IPS DF 6.9 (cell line): ENCODE measurements at regions not wholly inside any gene's neighbourhood (a gene's known extent, or its start where the extent isn't known, plus 50 kb on each side); places are given as distances from the start of the nearest gene placed in this dataset.

Source experiments
- DNase-seq: peaks from one replicate; pipeline ENCODE4 v3.0.0-alpha.2; 2013; ENCODE audit warnings: low read depth, low spot score
- H3K27ac ChIP-seq: one replicate; pipeline ENCODE4 v1.5.1; 2013; ENCODE audit warnings: low read length, control low read depth
- H3K27me3 ChIP-seq: 2 replicates; pipeline ENCODE4 v1.6.1; 2013; ENCODE audit warnings: mild to moderate bottlenecking, low read length; ENCODE audit not compliant: control insufficient read depth, insufficient read depth
- H3K36me3 ChIP-seq: 2 replicates; pipeline ENCODE4 v1.6.1; 2013; ENCODE audit warnings: low read length; ENCODE audit not compliant: control insufficient read depth, insufficient read depth
- H3K4me1 ChIP-seq: 2 replicates; pipeline ENCODE4 v1.6.1; 2013; ENCODE audit warnings: low read length; ENCODE audit not compliant: control insufficient read depth, insufficient read depth
- H3K4me3 ChIP-seq: 2 replicates; pipeline ENCODE4 v1.5.1; 2013; ENCODE audit warnings: mild to moderate bottlenecking, low read length
- H3K9me3 ChIP-seq: 2 replicates; pipeline ENCODE4 v1.6.1; 2013; ENCODE audit warnings: low read length, inconsistent platforms; ENCODE audit not compliant: control insufficient read depth, insufficient read depth
- WGBS: extraction: QIAGEN DNeasy Blood & Tissue Kit; methylation state at CpG from one replicate; pipeline ENCODE4 v1.1.7; 2013; ENCODE audit warnings: mixed read lengths, missing lambda C conversion rate; ENCODE audit not compliant: insufficient read length, insufficient coverage; 5-methylcytosine and 5-hydroxymethylcytosine counted together

DNA sequence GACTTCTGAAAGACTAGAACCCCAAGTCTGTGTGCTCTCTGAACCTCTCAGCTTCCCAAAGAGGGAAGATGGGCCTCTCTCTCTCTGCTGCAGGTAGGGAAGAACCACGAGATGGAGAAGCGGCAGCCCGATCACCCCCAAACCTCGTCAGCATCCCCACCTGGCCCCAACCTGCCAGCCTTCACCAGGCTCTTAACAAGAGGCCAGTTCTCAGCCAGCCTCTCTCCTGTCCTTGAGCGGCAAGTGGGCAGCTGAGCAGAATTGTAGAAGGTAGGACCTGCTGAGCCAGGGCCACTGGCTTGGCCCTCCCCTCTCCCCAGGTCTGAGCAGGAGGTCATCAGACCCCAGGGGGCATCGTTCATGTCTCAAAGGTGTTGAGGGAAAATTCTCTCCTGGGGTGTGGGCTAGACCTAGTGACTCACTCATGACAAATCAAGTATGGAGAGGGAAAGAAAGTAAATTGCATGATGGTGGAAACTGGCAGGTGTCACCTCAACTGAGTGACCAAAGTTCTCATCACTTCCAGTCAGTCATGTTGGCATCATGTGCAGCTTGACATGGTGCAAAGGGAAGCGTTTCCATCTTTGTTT is 92.0 kb upstream of the GPR26 start:
- Histone ChIP-seq H3K36me3 (no peaks in the 10 kb centered on the region), H3K4me1 (no peaks in the 10 kb centered on the region), H3K27me3 (no peaks in the 10 kb centered on the region), H3K4me3 (no peak overlapping the region), H3K27ac (no peak overlapping the region), H3K9me3 (no peaks in the 10 kb centered on the region)
- no peak for DNase-seq
- no CpG with 5 or more reads among the region's 7 CpGs for WGBS

DNA sequence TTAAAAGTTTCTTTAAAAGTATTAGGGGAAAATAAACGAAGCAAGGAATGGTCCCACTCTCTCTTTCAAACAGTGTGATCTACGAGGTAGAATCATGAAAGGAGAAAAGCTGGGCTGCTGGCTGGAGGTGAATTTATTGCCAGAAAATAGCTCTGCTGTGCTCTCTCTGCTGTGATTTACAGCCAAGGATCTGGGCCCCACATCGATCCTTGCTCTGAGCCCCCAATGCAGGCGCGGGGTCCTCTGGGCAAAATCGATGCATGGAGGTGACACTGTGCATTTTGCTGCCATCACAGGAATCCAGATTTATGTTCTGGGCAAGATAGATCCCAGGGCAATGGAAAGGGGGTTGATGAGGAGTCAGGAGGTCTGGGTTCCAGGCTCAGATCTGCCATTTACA is 91.0 kb upstream of the GPR26 start:
- DNase-seq: no peak
- Histone ChIP-seq H3K27ac (no peak overlapping the region), H3K4me3 (no peak overlapping the region), H3K4me1 (no peaks in the 10 kb centered on the region), H3K27me3 (no peaks in the 10 kb centered on the region), H3K9me3 (no peaks in the 10 kb centered on the region), H3K36me3 (no peaks in the 10 kb centered on the region)
- no CpG with 5 or more reads among the region's 6 CpGs for WGBS

DNA sequence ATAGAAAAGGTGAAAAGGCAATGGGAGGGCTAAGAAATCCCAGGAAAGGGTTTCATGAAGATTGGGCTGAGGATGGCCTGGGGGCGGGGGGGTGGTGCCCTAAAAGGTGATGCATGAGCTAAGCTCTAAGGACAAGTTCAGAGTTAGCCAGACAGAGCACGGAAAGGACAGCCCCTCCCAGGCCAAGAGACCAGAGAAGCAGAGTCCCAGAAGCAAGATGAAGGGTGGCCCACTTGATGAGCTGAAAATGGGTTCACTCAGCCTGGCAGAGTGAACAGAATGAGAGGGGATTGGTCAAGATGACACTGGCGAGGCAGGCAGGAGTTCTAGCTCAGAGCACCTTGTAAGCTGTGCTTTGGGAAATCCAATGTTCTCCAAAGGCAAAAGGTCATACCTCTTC is 89.4 kb upstream of the GPR26 start:
- no peak for DNase-seq
- Histone ChIP-seq H3K9me3 (no peaks in the 10 kb centered on the region), H3K27ac (no peak overlapping the region), H3K4me1 (no peaks in the 10 kb centered on the region), H3K36me3 (no peaks in the 10 kb centered on the region), H3K4me3 (no peak overlapping the region), H3K27me3 (no peaks in the 10 kb centered on the region)
- no CpG with 5 or more reads among the region's 3 CpGs for WGBS

DNA sequence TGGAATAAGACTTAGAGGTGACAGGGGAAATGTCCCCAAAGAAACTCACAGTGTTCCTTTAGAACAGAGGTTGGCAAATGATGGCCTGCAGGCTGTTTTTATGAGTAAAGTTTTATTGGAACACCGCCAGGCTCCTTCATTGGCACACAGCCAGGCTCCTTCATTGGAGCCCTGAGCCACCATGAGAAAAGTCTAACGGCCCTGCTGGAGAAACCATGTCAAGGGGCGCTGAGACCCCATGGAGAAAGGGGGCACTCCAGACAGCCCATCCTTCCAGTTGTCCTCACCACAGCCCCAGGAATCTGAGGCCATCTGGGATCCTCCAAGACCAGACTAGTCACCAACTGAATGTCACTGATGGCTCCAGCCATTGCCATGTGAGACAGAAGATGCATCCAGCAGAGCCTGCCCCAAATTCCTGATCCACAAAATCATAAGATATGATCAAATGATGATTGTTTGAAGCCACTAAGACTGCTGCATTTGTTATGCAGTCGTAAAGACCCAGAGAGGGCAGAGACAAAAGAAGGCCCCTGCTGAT is 88.2 kb upstream of the GPR26 start:
- DNase-seq: no peak
- Histone ChIP-seq H3K27ac (no peak overlapping the region), H3K4me3 (no peak overlapping the region), H3K9me3 (no peaks in the 10 kb centered on the region), H3K36me3 (no peaks in the 10 kb centered on the region), H3K4me1 (no peaks in the 10 kb centered on the region), H3K27me3 (no peaks in the 10 kb centered on the region)
- no CpG with 5 or more reads among the region's 4 CpGs for WGBS

DNA sequence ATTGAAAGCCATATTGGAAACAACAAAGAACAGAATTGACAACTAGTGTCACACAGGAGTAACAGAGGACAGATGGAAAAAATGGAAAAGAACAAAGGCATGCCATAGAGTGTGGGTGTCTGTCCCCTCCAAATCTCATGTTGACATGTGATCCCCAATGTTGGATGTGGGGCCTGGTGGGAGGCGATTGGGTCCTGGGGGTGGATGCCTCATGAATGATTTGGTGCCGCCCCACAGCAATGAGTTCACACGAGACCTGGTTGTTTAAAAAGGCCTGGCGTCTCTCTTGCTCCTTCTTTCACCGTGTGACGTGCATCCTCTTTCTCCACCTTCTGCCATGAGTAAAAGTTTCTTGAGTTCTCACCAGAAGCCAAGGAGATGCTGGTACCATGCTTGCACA is 87.4 kb upstream of the GPR26 start:
- H3K4me1 ChIP-seq: no peaks in the 10 kb centered on the region
- no peaks in the 10 kb centered on the region for H3K9me3 ChIP-seq
- H3K4me3 ChIP-seq: no peak overlapping the region
- H3K27me3 ChIP-seq: no peaks in the 10 kb centered on the region
- no peaks in the 10 kb centered on the region for H3K36me3 ChIP-seq
- no peak for DNase-seq
- no CpG with 5 or more reads among the region's 6 CpGs for WGBS
- no peak overlapping the region for H3K27ac ChIP-seq

DNA sequence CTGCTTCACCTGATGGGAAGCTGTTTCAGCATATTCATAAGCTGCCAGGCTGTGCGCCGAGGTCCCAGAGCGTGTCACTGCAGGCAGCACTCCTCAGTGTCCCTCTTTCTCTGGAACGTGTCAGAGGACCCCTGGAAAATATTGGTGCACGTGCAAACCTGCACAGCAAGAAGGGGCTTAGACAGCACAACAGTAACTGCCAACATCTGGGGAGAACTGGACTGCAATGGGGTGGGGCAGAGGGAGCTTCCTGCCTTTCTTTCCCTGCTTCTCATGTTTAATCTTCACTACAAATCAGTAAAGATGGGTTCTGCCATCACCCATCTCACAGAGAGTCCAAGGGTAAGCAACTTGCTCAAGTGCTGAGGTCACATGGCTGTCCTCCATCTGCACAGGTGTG is 86.5 kb upstream of the GPR26 start:
- no CpG with 5 or more reads among the region's 5 CpGs for WGBS
- Histone ChIP-seq H3K36me3 (no peaks in the 10 kb centered on the region), H3K27ac (no peak overlapping the region), H3K9me3 (no peaks in the 10 kb centered on the region), H3K27me3 (no peaks in the 10 kb centered on the region), H3K4me1 (peaks cover 4% of the 10 kb centered on the region; the same call in 1 of the 2 replicates), H3K4me3 (no peak overlapping the region)
- no peak for DNase-seq

DNA sequence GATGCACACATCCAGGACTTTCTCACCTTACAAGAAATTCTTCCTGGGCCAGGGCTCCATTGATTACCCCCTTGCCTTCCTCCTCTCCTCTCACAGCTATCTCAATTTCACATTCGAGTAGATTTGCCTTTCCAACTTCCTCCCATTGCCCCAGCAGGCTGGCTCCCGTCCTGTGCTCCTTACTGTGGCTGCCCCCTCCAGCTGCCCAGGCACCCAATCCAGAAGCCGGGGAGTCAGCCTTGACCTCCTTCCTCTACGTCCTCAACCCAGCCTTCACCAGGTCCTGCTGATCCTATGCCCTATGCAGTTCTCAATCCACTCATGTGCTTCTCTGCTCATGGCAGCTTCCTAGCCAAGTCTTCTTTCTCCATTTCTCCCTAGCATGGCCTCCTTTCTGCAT is 85.7 kb upstream of the GPR26 start:
- H3K27me3 ChIP-seq: no peaks in the 10 kb centered on the region
- no peak for DNase-seq
- no peak overlapping the region for H3K27ac ChIP-seq
- H3K36me3 ChIP-seq: no peaks in the 10 kb centered on the region
- no peak overlapping the region for H3K4me3 ChIP-seq
- peaks cover 4% of the 10 kb centered on the region; the same call in 1 of the 2 replicates for H3K4me1 ChIP-seq
- no CpG with 5 or more reads among the region's 4 CpGs for WGBS
- H3K9me3 ChIP-seq: no peaks in the 10 kb centered on the region

DNA sequence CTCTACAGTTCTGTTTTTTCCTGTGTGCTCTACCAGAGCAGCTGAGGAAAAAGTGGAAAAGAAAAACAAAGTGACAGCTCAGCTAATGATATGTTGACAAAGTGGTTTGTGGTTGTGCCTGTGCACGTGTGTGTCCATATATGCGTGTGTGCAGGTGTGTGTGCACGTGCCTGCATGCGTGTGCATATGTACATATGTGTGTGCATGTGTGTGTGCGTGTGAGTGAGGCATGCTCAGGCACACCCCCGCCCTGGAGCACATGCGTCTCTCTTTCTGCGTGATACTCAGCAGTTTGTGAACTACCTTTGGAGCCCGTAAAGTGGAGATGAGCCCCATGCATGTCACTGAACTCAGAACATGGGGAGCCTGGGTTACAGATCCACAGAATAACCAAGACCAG is 84.5 kb upstream of the GPR26 start:
- Histone ChIP-seq H3K27me3 (no peaks in the 10 kb centered on the region), H3K27ac (no peak overlapping the region), H3K9me3 (no peaks in the 10 kb centered on the region), H3K4me1 (peaks cover 6% of the 10 kb centered on the region; the same call in 1 of the 2 replicates), H3K4me3 (no peak overlapping the region), H3K36me3 (no peaks in the 10 kb centered on the region)
- no peak for DNase-seq
- WGBS: no CpG with 5 or more reads among the region's 9 CpGs

DNA sequence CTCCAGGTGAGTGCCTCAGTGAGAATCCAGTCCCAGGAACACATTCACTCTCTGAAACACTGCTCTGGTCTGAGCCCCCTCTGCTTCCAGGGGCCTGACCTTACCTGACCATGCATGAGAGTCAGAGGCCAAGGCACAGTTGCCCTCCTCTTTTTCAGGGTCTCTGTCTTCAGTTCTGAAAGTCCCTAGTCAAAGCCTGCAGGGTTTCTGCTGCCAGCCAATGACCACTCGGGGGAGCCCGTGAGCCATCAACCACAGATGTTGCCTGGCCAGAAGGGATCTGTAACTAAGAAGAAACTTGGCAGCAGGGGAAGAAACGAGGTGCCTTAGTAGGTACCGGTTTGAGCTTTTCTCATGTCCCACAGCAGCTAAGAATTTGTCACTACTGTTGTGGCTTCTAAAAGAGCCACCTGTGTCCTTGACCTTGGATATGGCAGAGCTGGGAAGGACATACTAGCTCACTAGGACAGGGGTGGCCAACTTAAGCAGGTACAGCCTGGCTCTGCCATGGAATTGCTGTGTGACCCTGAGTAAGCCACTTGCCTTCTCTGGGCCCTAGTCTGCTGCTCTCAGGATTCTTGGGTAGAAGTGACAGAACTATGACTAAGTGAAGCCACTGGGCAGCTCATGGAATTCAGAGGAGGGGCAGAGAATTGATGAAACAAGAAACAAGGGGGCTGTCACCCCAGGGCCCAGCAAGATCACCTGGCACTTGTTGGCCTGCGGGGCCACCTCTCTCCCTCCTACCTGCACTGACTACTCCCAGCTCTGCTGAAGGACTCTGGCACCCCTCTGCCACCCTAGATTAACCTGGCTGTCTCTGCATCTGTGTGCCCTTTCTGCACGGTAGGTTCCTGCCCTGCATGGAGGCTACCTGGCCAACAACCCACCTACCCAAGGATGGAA is 83.8 kb upstream of the GPR26 start:
- no peak overlapping the region for H3K27ac ChIP-seq
- H3K36me3 ChIP-seq: no peaks in the 10 kb centered on the region
- H3K27me3 ChIP-seq: no peaks in the 10 kb centered on the region
- H3K4me1 ChIP-seq: peaks cover 6% of the 10 kb centered on the region; the same call in 1 of the 2 replicates
- H3K4me3 ChIP-seq: no peak overlapping the region
- no peaks in the 10 kb centered on the region for H3K9me3 ChIP-seq
- no CpG with 5 or more reads among the region's 6 CpGs for WGBS
- DNase-seq: peak; percentile 61

DNA sequence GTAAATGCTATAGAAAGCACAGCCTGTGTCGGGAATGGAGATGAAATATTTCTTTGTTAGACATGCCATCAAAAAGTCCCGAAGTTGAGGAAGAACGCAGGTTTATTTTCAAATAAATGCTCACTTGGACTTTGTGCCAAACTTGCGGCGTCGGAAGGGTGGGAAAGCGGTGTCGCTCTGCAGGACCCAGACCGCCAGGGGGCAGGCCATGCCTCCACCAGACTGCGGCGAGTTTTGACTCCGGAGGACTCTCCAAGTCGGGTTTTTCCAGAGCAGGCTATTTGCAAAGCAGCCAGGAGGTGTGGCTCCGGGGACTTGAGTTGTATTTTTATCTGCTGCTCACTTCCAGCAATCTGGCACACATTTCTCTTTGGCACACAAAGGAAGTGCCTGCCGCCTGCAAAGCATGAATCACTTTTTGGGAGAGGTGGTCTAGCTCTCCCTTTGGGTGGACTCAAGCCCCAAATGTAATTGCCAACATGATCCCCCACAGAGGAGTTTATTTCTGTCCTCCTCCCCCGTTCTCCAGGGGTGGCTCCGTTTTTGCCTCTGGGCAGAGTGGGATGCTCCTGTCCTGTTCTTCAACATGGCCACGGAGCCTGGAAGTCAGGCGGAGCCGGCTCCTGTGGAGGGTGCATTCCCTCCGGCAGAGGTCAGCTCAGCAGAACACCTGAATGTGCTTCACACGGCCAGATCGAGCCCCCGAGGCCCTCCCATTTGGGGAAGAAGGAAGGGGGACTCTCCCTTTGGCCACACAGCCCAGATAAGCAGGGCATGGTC is 82.3 kb upstream of the GPR26 start:
- WGBS: no CpG with 5 or more reads among the region's 24 CpGs
- no peaks in the 10 kb centered on the region; the same call in 1 of the 2 replicates for H3K27me3 ChIP-seq
- H3K36me3 ChIP-seq: no peaks in the 10 kb centered on the region
- peaks cover 8% of the 10 kb centered on the region for H3K4me1 ChIP-seq
- H3K9me3 ChIP-seq: no peaks in the 10 kb centered on the region
- H3K27ac ChIP-seq: no peak overlapping the region
- no peak overlapping the region for H3K4me3 ChIP-seq
- DNase-seq: peak; percentile 82
